ENCODE measurements at regions not wholly inside any gene's neighbourhood (a gene's known extent, or its start where the extent isn't known, plus 50 kb on each side); places are given as distances from the start of the nearest gene placed in this dataset.

- TF ChIP-seq CTCF (IDR thresholded peaks at IDR 0.05; ENCODE audit: borderline replicate concordance), result no peak
- peaks cover 12% of the 10 kb centered on the region for H3K9me3 ChIP-seq (replicated peaks)
- no peak for DNase-seq
- peaks cover 18% of the 10 kb centered on the region for H3K4me1 ChIP-seq
- H3K27ac ChIP-seq (replicated peaks), result no peak overlapping the region
- no peak overlapping the region for H3K4me3 ChIP-seq
- intact Hi-C loops (cut with micrococcal nuclease), result no loop called here
- H3K27me3 ChIP-seq (ENCODE audit: low read depth), result peaks cover 55% of the 10 kb centered on the region
- H3K36me3 ChIP-seq, result no peaks in the 10 kb centered on the region
These were observed 162.5 kb upstream of the PITX1 start for GRCh38 chr5:135196483-135196882.

- peaks cover 12% of the 10 kb centered on the region for H3K9me3 ChIP-seq (replicated peaks)
- intact Hi-C loops (cut with micrococcal nuclease), result no loop called here
- H3K4me3 ChIP-seq, result no peak overlapping the region
- no peak overlapping the region for H3K27ac ChIP-seq (replicated peaks)
- no peak for TF ChIP-seq CTCF (IDR thresholded peaks at IDR 0.05; ENCODE audit: borderline replicate concordance)
- H3K36me3 ChIP-seq, result no peaks in the 10 kb centered on the region
- peaks cover 55% of the 10 kb centered on the region for H3K27me3 ChIP-seq (ENCODE audit: low read depth)
- H3K4me1 ChIP-seq, result peaks cover 24% of the 10 kb centered on the region
- DNase-seq, result no peak
These were observed 161.2 kb upstream of the PITX1 start for GRCh38 chr5:135195270-135195608.

- no peak for TF ChIP-seq CTCF (IDR thresholded peaks at IDR 0.05; ENCODE audit: borderline replicate concordance)
- intact Hi-C loops (cut with micrococcal nuclease), result no loop called here
- Histone ChIP-seq H3K36me3 (no peaks in the 10 kb centered on the region), H3K27ac (replicated peaks) (no peak overlapping the region), H3K4me1 (peaks cover 24% of the 10 kb centered on the region), H3K4me3 (no peak overlapping the region), H3K9me3 (replicated peaks) (peaks cover 12% of the 10 kb centered on the region), H3K27me3 (ENCODE audit: low read depth) (peaks cover 57% of the 10 kb centered on the region)
- no peak for DNase-seq
These were observed 160.7 kb upstream of the PITX1 start for GRCh38 chr5:135194573-135195269.

GRCh38 chr5:135194126-135194488, 160.1 kb upstream of the PITX1 start:
- no peak for DNase-seq
- no peak for TF ChIP-seq CTCF (IDR thresholded peaks at IDR 0.05; ENCODE audit: borderline replicate concordance)
- intact Hi-C loops (cut with micrococcal nuclease), result no loop called here

GRCh38 chr5:135193213-135194125, 159.4 kb upstream of the PITX1 start:
- no peak for DNase-seq
- no peak overlapping the region for H3K27ac ChIP-seq (replicated peaks)
- peaks cover 24% of the 10 kb centered on the region for H3K4me1 ChIP-seq
- intact Hi-C loops (cut with micrococcal nuclease), result no loop called here
- H3K27me3 ChIP-seq (ENCODE audit: low read depth), result peaks cover 58% of the 10 kb centered on the region
- H3K36me3 ChIP-seq, result no peaks in the 10 kb centered on the region
- TF ChIP-seq CTCF (IDR thresholded peaks at IDR 0.05; ENCODE audit: borderline replicate concordance), result no peak
- peaks cover 12% of the 10 kb centered on the region for H3K9me3 ChIP-seq (replicated peaks)
- H3K4me3 ChIP-seq, result no peak overlapping the region

More at GRCh38 chr5:135194126-135194488, 160.1 kb upstream of the PITX1 start:
- Histone ChIP-seq H3K4me1 (peaks cover 24% of the 10 kb centered on the region), H3K4me3 (no peak overlapping the region), H3K27ac (replicated peaks) (no peak overlapping the region), H3K36me3 (no peaks in the 10 kb centered on the region), H3K27me3 (ENCODE audit: low read depth) (peaks cover 57% of the 10 kb centered on the region), H3K9me3 (replicated peaks) (peaks cover 12% of the 10 kb centered on the region)

Measured in left ventricle myocardium inferior (tissue), 1 donor.